ENCODE measurements at regions not wholly inside any gene's neighbourhood (a gene's known extent, or its start where the extent isn't known, plus 50 kb on each side); places are given as distances from the start of the nearest gene placed in this dataset.

DNA sequence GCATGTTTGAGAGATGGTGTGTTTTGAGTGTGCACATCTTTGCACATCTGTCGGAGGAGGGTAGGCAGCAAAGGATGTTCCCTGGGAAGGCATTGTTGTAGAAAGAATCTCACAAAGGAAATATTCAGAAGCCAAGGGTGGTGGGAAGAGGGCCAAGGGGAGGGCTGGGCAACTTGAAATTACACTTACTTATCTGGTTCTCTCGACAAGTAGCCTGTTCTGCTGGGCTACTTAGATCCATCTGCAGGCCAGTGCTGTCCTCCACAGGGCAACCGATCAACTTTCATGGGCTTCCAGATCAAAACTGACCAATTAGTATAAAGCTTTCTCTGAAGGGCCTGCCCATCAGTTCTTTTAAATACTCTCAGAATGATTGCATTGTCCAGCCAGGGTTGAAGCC is 495.2 kb downstream of the GADD45G start:
- Mint-ChIP-seq H3K9me3 (no peaks in the 10 kb centered on the region), H3K4me1 (0 out of 3 replicates have a peak, but pooled peaks cover 3% of the 10 kb centered on the region), H3K4me3 (no peak overlapping the region), H3K36me3 (ENCODE audit: low read depth) (no peaks in the 10 kb centered on the region), H3K27ac (no peak overlapping the region), H3K27me3 (ENCODE audit: insufficient read depth, low read depth, poor library complexity) (peaks cover 2% of the 10 kb centered on the region)
- H3K9me2 ChIP-seq (ENCODE audit: insufficient read depth) = no peaks in the 10 kb centered on the region
- H3K36me3 ChIP-seq (ENCODE audit: insufficient read depth) = no peaks in the 10 kb centered on the region
- H4K20me1 ChIP-seq (replicated peaks; ENCODE audit: insufficient read depth) = no peaks in the 10 kb centered on the region
- DNase-seq (ENCODE audit: low spot score) (no peak), ATAC-seq (no peak)
- H2AFZ ChIP-seq = no peak overlapping the region
- no peaks in the 10 kb centered on the region for H3F3A ChIP-seq (replicated peaks; ENCODE audit: low read depth)
- no peaks in the 10 kb centered on the region for H3K79me2 ChIP-seq (replicated peaks; ENCODE audit: insufficient read depth)
- H3K4me1 ChIP-seq (ENCODE audit: insufficient read depth) = no peaks in the 10 kb centered on the region
- TF ChIP-seq ZNF114 (CRISPR knock-in tag; IDR thresholded peaks at IDR 0.05) (no peak), NANOG (IDR thresholded peaks at IDR 0.05; ENCODE audit: borderline replicate concordance) (no peak), ZNF331 (CRISPR knock-in tag; IDR thresholded peaks at IDR 0.05; ENCODE audit: low read depth) (no peak), POLR2AphosphoS5 (IDR thresholded peaks at IDR 0.05; ENCODE audit: low read depth) (no peak), EZH2 (IDR thresholded peaks at IDR 0.05; ENCODE audit: low read depth, unreplicated experiment) (no peak)
- TF ChIP-seq, protein P1, sequence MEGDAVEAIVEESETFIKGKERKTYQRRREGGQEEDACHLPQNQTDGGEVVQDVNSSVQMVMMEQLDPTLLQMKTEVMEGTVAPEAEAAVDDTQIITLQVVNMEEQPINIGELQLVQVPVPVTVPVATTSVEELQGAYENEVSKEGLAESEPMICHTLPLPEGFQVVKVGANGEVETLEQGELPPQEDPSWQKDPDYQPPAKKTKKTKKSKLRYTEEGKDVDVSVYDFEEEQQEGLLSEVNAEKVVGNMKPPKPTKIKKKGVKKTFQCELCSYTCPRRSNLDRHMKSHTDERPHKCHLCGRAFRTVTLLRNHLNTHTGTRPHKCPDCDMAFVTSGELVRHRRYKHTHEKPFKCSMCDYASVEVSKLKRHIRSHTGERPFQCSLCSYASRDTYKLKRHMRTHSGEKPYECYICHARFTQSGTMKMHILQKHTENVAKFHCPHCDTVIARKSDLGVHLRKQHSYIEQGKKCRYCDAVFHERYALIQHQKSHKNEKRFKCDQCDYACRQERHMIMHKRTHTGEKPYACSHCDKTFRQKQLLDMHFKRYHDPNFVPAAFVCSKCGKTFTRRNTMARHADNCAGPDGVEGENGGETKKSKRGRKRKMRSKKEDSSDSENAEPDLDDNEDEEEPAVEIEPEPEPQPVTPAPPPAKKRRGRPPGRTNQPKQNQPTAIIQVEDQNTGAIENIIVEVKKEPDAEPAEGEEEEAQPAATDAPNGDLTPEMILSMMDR (conservative IDR thresholded peaks at IDR 0.05; ENCODE audit: low read depth in 2 of 2) = peak in 1 of 2 experiments; percentile 21; a peak in 1 of 4 replicates
- TF ChIP-seq, protein P2, sequence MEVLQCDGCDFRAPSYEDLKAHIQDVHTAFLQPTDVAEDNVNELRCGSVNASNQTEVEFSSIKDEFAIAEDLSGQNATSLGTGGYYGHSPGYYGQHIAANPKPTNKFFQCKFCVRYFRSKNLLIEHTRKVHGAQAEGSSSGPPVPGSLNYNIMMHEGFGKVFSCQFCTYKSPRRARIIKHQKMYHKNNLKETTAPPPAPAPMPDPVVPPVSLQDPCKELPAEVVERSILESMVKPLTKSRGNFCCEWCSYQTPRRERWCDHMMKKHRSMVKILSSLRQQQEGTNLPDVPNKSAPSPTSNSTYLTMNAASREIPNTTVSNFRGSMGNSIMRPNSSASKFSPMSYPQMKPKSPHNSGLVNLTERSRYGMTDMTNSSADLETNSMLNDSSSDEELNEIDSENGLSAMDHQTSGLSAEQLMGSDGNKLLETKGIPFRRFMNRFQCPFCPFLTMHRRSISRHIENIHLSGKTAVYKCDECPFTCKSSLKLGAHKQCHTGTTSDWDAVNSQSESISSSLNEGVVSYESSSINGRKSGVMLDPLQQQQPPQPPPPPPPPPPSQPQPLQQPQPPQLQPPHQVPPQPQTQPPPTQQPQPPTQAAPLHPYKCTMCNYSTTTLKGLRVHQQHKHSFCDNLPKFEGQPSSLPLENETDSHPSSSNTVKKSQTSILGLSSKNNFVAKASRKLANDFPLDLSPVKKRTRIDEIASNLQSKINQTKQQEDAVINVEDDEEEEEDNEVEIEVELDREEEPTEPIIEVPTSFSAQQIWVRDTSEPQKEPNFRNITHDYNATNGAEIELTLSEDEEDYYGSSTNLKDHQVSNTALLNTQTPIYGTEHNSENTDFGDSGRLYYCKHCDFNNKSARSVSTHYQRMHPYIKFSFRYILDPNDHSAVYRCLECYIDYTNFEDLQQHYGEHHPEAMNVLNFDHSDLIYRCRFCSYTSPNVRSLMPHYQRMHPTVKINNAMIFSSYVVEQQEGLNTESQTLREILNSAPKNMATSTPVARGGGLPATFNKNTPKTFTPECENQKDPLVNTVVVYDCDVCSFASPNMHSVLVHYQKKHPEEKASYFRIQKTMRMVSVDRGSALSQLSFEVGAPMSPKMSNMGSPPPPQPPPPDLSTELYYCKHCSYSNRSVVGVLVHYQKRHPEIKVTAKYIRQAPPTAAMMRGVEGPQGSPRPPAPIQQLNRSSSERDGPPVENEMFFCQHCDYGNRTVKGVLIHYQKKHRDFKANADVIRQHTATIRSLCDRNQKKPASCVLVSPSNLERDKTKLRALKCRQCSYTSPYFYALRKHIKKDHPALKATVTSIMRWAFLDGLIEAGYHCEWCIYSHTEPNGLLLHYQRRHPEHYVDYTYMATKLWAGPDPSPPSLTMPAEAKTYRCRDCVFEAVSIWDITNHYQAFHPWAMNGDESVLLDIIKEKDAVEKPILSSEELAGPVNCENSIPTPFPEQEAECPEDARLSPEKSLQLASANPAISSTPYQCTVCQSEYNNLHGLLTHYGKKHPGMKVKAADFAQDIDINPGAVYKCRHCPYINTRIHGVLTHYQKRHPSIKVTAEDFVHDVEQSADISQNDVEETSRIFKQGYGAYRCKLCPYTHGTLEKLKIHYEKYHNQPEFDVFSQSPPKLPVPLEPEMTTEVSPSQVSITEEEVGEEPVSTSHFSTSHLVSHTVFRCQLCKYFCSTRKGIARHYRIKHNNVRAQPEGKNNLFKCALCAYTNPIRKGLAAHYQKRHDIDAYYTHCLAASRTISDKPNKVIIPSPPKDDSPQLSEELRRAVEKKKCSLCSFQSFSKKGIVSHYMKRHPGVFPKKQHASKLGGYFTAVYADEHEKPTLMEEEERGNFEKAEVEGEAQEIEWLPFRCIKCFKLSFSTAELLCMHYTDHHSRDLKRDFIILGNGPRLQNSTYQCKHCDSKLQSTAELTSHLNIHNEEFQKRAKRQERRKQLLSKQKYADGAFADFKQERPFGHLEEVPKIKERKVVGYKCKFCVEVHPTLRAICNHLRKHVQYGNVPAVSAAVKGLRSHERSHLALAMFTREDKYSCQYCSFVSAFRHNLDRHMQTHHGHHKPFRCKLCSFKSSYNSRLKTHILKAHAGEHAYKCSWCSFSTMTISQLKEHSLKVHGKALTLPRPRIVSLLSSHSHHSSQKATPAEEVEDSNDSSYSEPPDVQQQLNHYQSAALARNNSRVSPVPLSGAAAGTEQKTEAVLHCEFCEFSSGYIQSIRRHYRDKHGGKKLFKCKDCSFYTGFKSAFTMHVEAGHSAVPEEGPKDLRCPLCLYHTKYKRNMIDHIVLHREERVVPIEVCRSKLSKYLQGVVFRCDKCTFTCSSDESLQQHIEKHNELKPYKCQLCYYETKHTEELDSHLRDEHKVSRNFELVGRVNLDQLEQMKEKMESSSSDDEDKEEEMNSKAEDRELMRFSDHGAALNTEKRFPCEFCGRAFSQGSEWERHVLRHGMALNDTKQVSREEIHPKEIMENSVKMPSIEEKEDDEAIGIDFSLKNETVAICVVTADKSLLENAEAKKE (CRISPR knock-in tag; IDR thresholded peaks at IDR 0.05) = no peak
- TF ChIP-seq, protein P3, sequence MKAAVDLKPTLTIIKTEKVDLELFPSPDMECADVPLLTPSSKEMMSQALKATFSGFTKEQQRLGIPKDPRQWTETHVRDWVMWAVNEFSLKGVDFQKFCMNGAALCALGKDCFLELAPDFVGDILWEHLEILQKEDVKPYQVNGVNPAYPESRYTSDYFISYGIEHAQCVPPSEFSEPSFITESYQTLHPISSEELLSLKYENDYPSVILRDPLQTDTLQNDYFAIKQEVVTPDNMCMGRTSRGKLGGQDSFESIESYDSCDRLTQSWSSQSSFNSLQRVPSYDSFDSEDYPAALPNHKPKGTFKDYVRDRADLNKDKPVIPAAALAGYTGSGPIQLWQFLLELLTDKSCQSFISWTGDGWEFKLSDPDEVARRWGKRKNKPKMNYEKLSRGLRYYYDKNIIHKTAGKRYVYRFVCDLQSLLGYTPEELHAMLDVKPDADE (IDR thresholded peaks at IDR 0.05) = no peak
- H3K27ac ChIP-seq (ENCODE audit: low read depth) = no peak overlapping the region
- H3K4me2 ChIP-seq = no peak overlapping the region
- no peak overlapping the region for H3K4me3 ChIP-seq
- no peaks in the 10 kb centered on the region for H3K27me3 ChIP-seq (ENCODE audit: insufficient read depth)

Measured in GM23338 (cell line).